ENCODE measurements at regions not wholly inside any gene's neighbourhood (a gene's known extent, or its start where the extent isn't known, plus 50 kb on each side); places are given as distances from the start of the nearest gene placed in this dataset.

DNA sequence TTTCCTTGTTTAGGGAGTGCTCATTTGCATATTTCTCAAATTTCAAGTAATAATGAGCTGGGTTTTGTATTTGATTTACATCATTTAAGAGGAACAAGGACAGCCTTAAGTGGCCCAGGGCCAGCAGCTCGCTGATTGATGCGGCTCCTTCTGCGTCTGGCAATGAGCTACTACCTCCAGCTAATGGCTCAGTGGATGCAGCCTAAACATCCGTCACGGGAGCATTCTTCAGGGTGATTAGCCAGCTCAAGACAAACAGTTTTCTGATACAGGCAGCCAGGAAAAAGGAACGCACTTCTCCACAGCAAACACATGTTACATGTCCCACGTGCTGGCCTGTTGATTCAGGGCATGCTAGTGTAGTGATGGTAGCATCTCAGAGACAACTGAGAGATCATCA, 169.3 kb upstream of the TCERG1L start:
- H3K36me3 ChIP-seq: no peaks in the 10 kb centered on the region
- TF ChIP-seq POLR2A (IDR thresholded peaks at IDR 0.05) (no peak), POLR2AphosphoS5 (IDR thresholded peaks at IDR 0.05) (no peak)
- TF ChIP-seq, protein P1, sequence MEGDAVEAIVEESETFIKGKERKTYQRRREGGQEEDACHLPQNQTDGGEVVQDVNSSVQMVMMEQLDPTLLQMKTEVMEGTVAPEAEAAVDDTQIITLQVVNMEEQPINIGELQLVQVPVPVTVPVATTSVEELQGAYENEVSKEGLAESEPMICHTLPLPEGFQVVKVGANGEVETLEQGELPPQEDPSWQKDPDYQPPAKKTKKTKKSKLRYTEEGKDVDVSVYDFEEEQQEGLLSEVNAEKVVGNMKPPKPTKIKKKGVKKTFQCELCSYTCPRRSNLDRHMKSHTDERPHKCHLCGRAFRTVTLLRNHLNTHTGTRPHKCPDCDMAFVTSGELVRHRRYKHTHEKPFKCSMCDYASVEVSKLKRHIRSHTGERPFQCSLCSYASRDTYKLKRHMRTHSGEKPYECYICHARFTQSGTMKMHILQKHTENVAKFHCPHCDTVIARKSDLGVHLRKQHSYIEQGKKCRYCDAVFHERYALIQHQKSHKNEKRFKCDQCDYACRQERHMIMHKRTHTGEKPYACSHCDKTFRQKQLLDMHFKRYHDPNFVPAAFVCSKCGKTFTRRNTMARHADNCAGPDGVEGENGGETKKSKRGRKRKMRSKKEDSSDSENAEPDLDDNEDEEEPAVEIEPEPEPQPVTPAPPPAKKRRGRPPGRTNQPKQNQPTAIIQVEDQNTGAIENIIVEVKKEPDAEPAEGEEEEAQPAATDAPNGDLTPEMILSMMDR (IDR thresholded peaks at IDR 0.05): no peak
- H3K4me1 ChIP-seq: no peaks in the 10 kb centered on the region
- no peaks in the 10 kb centered on the region for H3K9me3 ChIP-seq
- no peak overlapping the region for H3K27ac ChIP-seq
- peaks cover 0 to 19% of the 10 kb centered on the region in 2 donors for H3K27me3 ChIP-seq
- H3K4me3 ChIP-seq: no peak overlapping the region
- intact Hi-C loops (cut with DNase I; ENCODE audit: low total_unique reads): no loop called here
- no peak for DNase-seq (ENCODE audit: low spot score in 2 of 2)

- Histone ChIP-seq H3K27me3 (peaks cover 0 to 3% of the 10 kb centered on the region in 2 donors), H3K4me1 (no peaks in the 10 kb centered on the region), H3K36me3 (no peaks in the 10 kb centered on the region), H3K27ac (no peak overlapping the region), H3K4me3 (no peak overlapping the region), H3K9me3 (no peaks in the 10 kb centered on the region)
- TF ChIP-seq, protein P1 (IDR thresholded peaks at IDR 0.05): no peak
- TF ChIP-seq POLR2AphosphoS5 (IDR thresholded peaks at IDR 0.05): no peak
- no peak for TF ChIP-seq POLR2A (IDR thresholded peaks at IDR 0.05)
- DNase-seq (ENCODE audit: low spot score in 2 of 2): no peak
- intact Hi-C loops (cut with DNase I; ENCODE audit: low total_unique reads): no loop called here
These were observed 174.2 kb upstream of the TCERG1L start for GRCh38 chr10:131485732-131486131.

GRCh38 chr10:131487822-131488221, 176.3 kb upstream of the TCERG1L start:
- Histone ChIP-seq H3K4me3 (no peak overlapping the region), H3K36me3 (no peaks in the 10 kb centered on the region), H3K9me3 (no peaks in the 10 kb centered on the region), H3K4me1 (no peaks in the 10 kb centered on the region), H3K27me3 (no peaks in the 10 kb centered on the region), H3K27ac (no peak overlapping the region)
- TF ChIP-seq, protein P1 (IDR thresholded peaks at IDR 0.05): no peak
- no peak for TF ChIP-seq POLR2AphosphoS5 (IDR thresholded peaks at IDR 0.05)
- TF ChIP-seq POLR2A (IDR thresholded peaks at IDR 0.05): no peak
- DNase-seq (ENCODE audit: low spot score in 2 of 2): no peak
- intact Hi-C loops (cut with DNase I; ENCODE audit: low total_unique reads): no loop called here

DNA sequence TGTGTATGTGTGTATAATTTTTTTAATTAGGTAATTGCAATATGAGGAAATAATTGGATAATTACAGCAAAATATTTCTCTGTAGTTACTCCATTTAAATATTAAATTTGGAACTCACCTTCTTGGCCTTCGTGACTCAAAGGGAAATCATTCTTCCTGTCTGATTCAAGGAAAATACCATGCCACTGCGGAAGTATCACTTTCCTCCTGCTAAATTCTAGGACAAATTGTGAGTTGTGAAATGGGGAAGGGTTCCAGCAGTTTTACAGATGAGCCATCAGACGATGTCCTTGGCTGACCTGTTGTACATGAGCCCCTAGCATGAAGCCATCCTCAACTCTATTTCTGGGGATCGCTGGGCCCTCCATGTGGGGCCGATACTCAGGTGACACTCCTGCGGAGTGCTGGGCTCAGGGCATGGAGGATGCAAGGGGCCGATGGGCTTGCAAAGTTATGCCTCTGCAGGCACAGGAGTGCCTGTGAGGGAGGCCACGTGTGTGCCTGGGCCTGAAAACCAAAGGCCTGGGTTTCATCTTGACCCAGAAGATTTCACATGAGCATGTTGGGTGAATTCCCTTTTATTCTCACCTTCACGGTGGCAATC, 179.6 kb upstream of the TCERG1L start:
- intact Hi-C loops (cut with DNase I; ENCODE audit: low total_unique reads): no loop called here
- TF ChIP-seq POLR2A (IDR thresholded peaks at IDR 0.05) (no peak), POLR2AphosphoS5 (IDR thresholded peaks at IDR 0.05) (no peak)
- TF ChIP-seq, protein P1 (IDR thresholded peaks at IDR 0.05): no peak
- Histone ChIP-seq H3K27me3 (no peaks in the 10 kb centered on the region), H3K4me1 (no peaks in the 10 kb centered on the region), H3K9me3 (no peaks in the 10 kb centered on the region), H3K4me3 (no peak overlapping the region), H3K27ac (no peak overlapping the region), H3K36me3 (no peaks in the 10 kb centered on the region)
- no peak for DNase-seq (ENCODE audit: low spot score in 2 of 2)

GRCh38 chr10:131492211-131492857, 180.8 kb upstream of the TCERG1L start:
- H3K27ac ChIP-seq: no peak overlapping the region
- no peak for DNase-seq (ENCODE audit: low spot score in 2 of 2)
- H3K36me3 ChIP-seq: no peaks in the 10 kb centered on the region
- H3K4me3 ChIP-seq: no peak overlapping the region
- intact Hi-C loops (cut with DNase I; ENCODE audit: low total_unique reads): no loop called here
- no peaks in the 10 kb centered on the region for H3K27me3 ChIP-seq
- H3K4me1 ChIP-seq: no peaks in the 10 kb centered on the region
- no peaks in the 10 kb centered on the region for H3K9me3 ChIP-seq
- TF ChIP-seq POLR2AphosphoS5 (IDR thresholded peaks at IDR 0.05): no peak
- TF ChIP-seq POLR2A (IDR thresholded peaks at IDR 0.05): no peak
- TF ChIP-seq, protein P1 (IDR thresholded peaks at IDR 0.05): no peak
